HG02623 (cell line): ENCODE measurements at regions not wholly inside any gene's neighbourhood (a gene's known extent, or its start where the extent isn't known, plus 50 kb on each side); places are given as distances from the start of the nearest gene placed in this dataset.

Source experiments
- ATAC-seq: cut with Tn5 transposase; IDR thresholded peaks from one replicate; pipeline ENCODE4 v1.9.1; 2021; ENCODE audit warnings: moderate library complexity; ENCODE audit not compliant: unreplicated experiment

DNA sequence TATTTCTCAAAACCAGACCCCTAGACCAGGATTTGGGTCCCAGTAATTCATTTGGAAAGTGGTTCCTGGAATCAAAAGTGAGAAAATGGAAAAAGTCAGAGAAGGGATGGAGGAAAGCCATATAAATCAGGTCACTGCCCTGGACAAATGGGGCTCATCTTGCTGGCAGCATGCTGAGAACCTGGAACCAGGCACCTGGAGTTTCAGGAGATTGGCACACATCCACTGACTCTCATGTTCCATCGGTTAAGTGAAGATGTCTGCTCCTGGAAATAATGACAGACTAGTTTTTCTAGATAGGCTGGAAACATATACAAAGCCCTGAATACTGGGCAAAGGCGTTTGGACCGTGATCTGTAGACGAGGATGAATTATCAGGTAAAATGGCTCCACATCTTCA, 163.6 kb upstream of the HS3ST1 start:
- no peak for ATAC-seq

- no peak for ATAC-seq
Measured at GRCh38 chr4:11590132-11590531, 161.4 kb upstream of the HS3ST1 start.

GRCh38 chr4:11589676-11590075, 161.0 kb upstream of the HS3ST1 start:
- ATAC-seq, result no peak

GRCh38 chr4:11587797-11588196, 159.1 kb upstream of the HS3ST1 start:
- ATAC-seq, result no peak

- ATAC-seq, result no peak
Measured at GRCh38 chr4:11585506-11585905, 156.8 kb upstream of the HS3ST1 start.

- ATAC-seq, result no peak
Measured at GRCh38 chr4:11568511-11568910, 139.8 kb upstream of the HS3ST1 start.

GRCh38 chr4:11566444-11567022, 137.8 kb upstream of the HS3ST1 start:
- no peak for ATAC-seq

DNA sequence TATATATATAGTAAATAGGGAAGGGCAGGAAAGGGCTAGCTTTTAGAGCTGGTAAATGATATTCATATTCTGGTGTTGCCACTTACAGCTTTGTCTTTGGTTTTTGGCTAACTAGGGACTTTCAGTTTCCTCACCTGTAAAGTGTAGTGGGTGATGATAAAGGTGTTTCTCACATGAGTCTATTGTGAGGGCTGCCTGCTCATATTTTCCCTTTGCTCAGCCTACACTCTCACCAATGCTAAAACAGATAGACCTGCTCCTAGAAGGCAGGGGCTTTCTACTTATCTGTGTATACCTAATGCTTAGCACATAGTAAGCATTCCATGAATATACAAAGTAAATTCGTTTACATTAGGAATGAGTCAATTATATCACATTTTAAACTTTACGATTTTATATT, 137.2 kb upstream of the HS3ST1 start:
- peak; percentile 59 for ATAC-seq

- ATAC-seq, result no peak
Measured at GRCh38 chr4:11565213-11565612, 136.5 kb upstream of the HS3ST1 start.

- no peak for ATAC-seq
Measured at GRCh38 chr4:11564021-11564420, 135.3 kb upstream of the HS3ST1 start.

DNA sequence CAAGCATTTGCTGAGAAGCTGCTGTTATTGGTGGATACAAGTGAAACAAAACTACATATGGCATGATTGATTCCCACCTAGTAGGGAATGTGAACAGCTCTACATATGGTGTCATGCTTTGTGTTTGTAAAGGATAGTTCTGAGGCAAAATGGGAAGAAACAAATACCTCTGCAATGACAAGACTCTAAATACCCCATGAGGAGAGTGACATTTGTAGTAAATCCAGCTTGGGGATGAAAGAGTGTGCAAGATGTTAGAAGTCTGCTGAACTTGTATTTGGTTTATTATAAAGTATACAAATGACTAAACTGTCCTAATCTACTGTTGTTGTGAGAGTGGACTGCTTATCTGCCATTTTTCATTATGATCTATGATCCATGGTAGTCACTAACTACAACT, 120.8 kb upstream of the HS3ST1 start:
- ATAC-seq, result no peak

GRCh38 chr4:11548597-11549082, 119.9 kb upstream of the HS3ST1 start:
- peak; percentile 91 for ATAC-seq

- ATAC-seq, result no peak
Measured at GRCh38 chr4:11546391-11547175, 117.9 kb upstream of the HS3ST1 start.

DNA sequence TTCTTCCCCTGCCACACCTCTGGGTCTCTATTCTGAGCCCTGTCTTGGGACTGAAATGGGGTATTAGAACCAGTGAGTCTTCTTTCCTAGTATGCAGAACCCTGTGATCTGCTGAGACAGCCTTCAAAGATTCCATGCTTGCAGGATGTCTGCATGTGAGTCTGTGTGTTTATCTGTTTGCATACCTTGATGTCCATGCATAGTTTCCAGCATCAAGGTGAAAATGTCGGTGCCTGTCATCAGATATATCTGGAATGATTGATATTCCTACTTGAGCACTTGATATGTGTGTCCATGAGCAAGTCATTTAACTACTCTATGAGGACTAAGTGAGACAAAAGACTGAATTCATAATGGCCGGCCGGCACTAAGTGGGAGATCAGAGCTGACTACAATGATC, 117.0 kb upstream of the HS3ST1 start:
- no peak for ATAC-seq

DNA sequence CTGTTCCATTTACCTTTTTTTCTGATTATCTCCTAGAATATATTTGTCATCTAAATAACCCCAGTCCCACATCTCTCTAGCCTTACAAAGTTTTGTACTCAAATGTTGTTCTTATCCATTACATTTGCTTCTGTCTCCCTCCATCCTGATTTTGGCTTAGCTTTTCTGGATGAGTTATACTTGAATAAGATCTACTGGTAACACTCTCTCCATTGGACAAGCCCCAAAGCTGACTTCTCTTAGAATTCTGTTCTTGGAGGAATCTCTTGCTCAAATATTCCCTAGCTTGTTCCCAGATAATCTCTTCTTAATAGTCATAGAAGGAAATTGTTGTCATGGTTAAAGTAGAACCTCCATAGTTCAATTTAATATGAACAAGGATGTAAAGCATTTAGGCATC, 115.5 kb upstream of the HS3ST1 start:
- no peak for ATAC-seq

DNA sequence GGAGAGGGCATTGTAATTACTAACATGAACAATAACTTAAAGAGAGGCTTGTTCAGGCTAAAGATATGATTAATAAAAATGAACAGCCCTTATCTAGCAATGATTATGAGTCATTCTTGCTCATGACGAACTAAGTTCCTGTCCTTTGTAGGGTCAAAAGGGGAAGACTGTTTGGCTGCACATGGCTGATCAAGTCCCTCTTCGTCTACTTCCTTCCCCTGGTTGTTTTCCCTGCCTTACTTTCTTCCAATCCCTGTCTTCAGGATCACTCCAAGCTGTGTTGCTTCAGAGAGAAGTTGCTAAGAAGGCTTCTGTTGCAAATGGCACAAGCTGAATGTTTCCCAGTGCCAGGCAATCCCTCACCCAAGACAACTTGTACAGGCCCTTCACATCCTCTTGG, 115.0 kb upstream of the HS3ST1 start:
- ATAC-seq, result no peak

- ATAC-seq, result no peak
Measured at GRCh38 chr4:11542952-11543351, 114.3 kb upstream of the HS3ST1 start.

DNA sequence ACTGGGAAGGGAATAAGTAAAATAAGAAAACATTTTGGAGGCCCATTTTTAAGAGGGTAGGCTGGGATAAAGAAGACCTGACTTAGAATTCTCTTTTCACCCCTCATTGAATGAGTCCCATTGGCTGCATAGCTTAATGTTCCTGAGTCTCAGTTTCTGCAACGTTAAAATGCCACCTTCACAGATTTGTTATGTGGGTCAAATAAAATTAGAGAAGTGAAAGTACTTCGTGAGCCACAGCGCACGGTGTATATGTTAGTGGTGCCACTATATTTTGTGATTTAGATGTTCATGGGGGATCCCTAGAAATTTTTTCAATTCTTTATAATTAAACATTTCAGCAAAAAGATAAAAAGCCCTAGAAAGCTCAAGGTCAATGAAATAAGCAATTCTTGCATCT, 109.2 kb upstream of the HS3ST1 start:
- no peak for ATAC-seq

- ATAC-seq, result no peak
Measured at GRCh38 chr4:11535333-11535732, 106.6 kb upstream of the HS3ST1 start.

- no peak for ATAC-seq
Measured at GRCh38 chr4:11534623-11535302, 106.1 kb upstream of the HS3ST1 start.

DNA sequence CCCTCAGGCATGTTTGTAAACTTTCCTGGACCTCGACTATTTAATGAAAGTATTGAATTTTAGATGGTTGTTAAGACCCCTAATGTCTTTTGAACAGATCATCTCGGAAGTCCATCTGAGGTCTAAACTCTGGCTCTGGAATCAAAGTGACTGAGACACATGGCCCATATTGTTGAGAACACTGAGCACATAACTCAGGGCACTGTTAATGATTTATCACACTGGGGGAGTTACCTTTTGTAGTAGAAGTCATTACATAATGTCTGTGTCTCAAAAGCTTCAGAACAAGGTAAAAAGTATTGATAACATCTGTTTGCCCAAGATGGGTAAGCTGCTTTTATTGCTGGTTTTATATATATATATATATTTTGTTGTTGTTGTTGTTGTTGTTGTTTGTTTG, 103.4 kb upstream of the HS3ST1 start:
- ATAC-seq, result no peak

DNA sequence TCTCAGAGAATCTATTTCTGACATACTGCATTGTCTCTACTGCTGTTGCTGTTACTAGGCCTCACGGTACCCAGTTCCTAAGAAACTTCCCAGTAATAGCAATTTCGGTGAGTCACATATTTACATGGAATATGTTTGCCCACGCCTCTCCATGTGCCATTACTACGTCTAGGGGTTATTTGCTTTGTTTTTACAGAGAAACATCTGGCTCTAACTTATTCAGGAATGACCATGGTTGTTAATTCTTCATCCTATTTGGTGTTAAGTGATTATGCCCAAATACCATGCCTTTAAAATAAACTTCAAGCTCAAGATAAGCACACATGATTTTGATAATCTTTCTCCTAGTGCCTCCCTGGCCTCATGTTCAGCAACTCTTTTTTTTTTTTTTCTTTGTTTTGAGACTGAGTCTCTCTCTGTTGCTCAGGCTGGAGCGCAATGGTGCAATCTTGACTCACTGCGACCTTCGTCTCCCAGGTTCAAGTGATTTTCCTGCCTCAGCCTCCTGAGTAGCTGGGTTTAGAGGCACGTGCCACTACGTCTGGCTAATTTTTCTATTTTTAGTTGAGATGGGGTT, 101.0 kb upstream of the HS3ST1 start:
- no peak for ATAC-seq
